AG04449 (cell line): ENCODE measurements at regions not wholly inside any gene's neighbourhood (a gene's known extent, or its start where the extent isn't known, plus 50 kb on each side); places are given as distances from the start of the nearest gene placed in this dataset.

Experiments used
- CTCF ChIA-PET: fragments of 350-600 bp; formaldehyde crosslinking; extraction: SDS; loops from one replicate; lab custom pipeline; 2021; ENCODE audit warnings: antibody characterized with exemption; lab: Yijun Ruan, JAX
- POLR2A ChIA-PET: fragments of 400-600, 350-600 bp; formaldehyde crosslinking; extraction: SDS; loops from one replicate; lab custom pipeline; 2020; ENCODE audit warnings: antibody characterized with exemption, inconsistent platforms; lab: Yijun Ruan, JAX
- DNase-seq: peaks from one replicate; pipeline ENCODE4 v3.0.0-alpha.2; 2010; ENCODE audit warnings: low read depth, low spot score
- H3K4me3 ChIP-seq: 2 replicates; pipeline ENCODE4 v1.5.1; 2011; ENCODE audit warnings: low read depth, mild to moderate bottlenecking, control low read depth, low read length
- TF ChIP-seq, protein P1 (sequence below): IDR thresholded peaks from one replicate; pipeline ENCODE4 v1.5.1; 2011; ENCODE audit warnings: mild to moderate bottlenecking, moderate library complexity, low read length, control low read depth, inconsistent platforms; ENCODE audit not compliant: insufficient read depth; ENCODE audit errors: missing control alignments

DNA sequence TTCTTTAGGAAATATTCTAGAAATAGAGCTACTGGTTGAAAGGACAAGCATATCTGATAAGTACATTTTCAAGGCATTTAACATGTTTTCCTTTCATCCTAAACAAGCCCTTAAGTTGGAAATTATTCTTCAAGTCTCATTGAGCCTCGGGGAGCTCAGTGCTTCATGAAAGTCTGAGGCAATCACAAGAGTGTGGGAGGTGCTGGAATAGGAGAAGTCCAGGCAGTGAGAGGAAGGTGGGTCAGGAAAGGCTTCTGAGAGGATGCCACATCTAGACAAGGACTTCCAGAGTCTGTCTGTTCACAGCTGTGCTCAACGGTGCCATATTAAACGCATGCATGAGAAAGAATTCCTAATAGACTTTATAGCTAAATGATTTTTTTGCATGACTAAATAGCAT is 69.8 kb downstream of the CD83 start:
- H3K4me3 ChIP-seq = no peak overlapping the region
- TF ChIP-seq, protein P1, sequence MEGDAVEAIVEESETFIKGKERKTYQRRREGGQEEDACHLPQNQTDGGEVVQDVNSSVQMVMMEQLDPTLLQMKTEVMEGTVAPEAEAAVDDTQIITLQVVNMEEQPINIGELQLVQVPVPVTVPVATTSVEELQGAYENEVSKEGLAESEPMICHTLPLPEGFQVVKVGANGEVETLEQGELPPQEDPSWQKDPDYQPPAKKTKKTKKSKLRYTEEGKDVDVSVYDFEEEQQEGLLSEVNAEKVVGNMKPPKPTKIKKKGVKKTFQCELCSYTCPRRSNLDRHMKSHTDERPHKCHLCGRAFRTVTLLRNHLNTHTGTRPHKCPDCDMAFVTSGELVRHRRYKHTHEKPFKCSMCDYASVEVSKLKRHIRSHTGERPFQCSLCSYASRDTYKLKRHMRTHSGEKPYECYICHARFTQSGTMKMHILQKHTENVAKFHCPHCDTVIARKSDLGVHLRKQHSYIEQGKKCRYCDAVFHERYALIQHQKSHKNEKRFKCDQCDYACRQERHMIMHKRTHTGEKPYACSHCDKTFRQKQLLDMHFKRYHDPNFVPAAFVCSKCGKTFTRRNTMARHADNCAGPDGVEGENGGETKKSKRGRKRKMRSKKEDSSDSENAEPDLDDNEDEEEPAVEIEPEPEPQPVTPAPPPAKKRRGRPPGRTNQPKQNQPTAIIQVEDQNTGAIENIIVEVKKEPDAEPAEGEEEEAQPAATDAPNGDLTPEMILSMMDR = no peak
- CTCF ChIA-PET = no interaction called here
- DNase-seq = no peak
- POLR2A ChIA-PET = no interaction called here

DNA sequence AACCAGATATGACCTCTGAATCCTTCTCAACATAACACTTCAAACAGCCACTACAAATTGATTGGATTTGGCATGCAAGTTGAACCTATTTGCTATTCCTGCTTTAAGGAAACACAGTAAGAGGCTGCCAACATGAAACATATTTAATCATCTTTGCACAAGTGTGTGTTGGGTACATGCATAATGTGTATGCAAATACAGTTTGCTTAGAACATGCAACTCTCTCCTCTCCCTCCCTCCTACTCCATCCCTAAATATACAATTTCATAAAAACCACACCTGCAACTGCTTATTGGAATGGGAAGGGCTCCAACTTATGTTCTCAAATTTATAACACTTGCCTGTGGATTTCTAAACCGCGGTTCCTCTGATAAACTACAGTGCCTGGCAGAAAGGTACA is 71.5 kb downstream of the CD83 start:
- TF ChIP-seq, protein P1 = no peak
- DNase-seq = no peak
- ChIA-PET CTCF (no interaction called here), POLR2A (no interaction called here)
- no peak overlapping the region for H3K4me3 ChIP-seq

DNA sequence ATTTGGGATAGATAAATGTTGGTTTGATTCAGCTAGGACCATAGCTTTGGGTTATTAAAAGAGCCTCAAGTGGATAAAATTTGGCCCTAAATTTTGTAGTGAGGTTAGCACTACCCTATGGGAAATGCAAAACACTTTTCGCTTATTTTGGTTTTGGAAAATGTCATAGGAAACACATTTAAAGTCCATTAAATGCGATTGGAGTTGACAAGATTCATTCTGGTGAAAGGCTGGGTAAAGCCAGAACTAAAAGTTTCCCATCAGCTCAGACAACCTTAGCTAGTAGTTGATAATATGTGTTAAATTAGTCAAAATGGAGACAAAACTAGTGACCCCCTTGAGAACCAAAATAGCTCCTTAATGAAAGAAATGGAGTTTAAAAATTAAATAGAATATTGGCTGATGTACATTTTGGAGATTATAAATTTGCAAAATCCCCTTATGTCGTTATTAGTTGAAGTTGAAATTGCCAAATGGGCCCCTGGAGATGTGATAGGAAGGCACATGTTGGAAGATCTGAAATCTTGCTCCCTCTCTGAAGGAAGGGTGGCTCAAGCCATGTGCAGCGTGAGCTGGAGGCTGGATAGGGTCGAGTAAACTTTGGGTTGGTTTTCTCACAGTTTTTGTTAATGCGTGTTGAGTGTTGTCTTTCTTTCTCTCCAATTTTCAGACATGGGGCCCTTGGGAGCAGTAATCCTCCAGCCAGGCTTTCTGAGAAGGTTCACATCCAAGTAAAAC is 72.8 kb downstream of the CD83 start:
- TF ChIP-seq, protein P1 = no peak
- no peak for DNase-seq
- H3K4me3 ChIP-seq = no peak overlapping the region
- POLR2A ChIA-PET = no interaction called here
- CTCF ChIA-PET = interaction anchor here (1.2 kb wide), 1 partner anchor 45 kb away, joined by 3 read pairs; no protein-coding TSS in a partner anchor

DNA sequence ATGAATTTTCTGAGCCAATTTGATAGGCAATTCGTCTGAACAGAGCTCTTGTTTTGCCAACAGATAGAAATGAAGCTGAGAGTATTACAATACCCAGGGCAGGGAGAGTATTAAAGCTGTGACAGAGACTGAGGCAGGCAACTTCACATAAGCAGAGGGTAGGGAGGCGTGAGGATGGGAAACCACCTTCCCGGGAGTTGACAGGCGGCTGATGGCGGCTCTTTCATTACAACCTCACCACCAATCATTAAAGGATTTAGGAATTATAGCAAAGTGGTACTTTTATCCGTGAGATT is 73.3 kb downstream of the CD83 start:
- no peak for DNase-seq
- H3K4me3 ChIP-seq = no peak overlapping the region
- POLR2A ChIA-PET = no interaction called here
- CTCF ChIA-PET = interaction anchor here (1.2 kb wide), 1 partner anchor 46 kb away, joined by 3 read pairs; no protein-coding TSS in a partner anchor
- TF ChIP-seq, protein P1 = no peak

DNA sequence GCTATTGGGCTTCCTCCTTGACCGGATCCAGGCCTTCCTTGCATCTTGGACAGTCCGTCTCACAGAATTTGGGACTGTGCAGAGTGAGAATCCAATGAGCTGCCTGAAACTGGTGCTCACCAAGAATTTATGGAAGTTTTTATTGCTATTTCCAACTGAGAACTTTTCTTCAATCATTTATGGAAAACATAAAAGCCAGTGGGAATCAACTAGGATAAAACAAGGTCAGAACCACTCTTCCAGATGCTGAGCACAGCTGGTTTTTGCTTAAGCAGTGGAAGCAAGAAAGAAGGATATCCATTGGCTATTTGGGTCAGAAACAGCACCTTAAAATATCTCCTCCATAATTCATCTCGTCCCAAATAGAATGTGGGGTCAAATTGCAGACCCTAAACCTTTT is 74.2 kb downstream of the CD83 start:
- TF ChIP-seq, protein P1 = no peak
- no peak for DNase-seq
- POLR2A ChIA-PET = no interaction called here
- no peak overlapping the region for H3K4me3 ChIP-seq
- CTCF ChIA-PET = no interaction called here

DNA sequence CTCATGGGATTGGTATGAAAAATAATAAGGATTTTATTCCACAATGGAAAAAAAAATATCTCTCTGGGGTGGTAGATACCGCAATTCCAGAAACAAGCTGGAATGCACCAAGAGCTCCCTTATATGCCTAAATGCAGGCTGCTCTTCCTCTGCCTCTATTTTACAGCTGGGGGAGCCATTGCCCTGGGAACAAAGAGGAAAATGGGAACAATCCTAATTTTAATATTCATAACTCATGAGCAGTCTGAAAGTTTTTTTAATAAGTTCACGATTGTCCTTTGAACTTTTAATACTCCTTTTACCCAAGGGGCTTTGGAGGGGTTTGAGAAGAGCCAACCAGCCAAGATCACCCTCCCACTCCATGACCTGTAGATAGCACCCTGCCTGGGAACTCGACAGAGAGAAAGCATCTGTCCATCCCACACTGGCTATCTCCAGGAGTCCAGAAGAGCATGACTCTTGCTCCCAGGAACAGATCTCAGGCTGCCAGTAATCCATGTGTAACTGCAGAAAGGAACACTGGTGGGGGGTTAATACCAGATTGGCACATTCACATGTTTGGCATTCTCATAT is 74.7 kb downstream of the CD83 start:
- no peak overlapping the region for H3K4me3 ChIP-seq
- TF ChIP-seq, protein P1 = no peak
- ChIA-PET CTCF (interaction anchor here (0.6 kb wide), 1 partner anchor 717 kb away, joined by 3 read pairs; no protein-coding TSS in a partner anchor), POLR2A (no interaction called here)
- no peak for DNase-seq
